A172 (cell line): ENCODE measurements at regions not wholly inside any gene's neighbourhood (a gene's known extent, or its start where the extent isn't known, plus 50 kb on each side); places are given as distances from the start of the nearest gene placed in this dataset.
A peak's percentile ranks its signal among the peaks of the same experiment; 100 is the strongest.

Experiments
- DNase-seq: peaks from one replicate; pipeline ENCODE4 v3.0.0-alpha.2; 2015; ENCODE audit warnings: low spot score

GRCh38 chr10:31583293-31583692 is 264.3 kb downstream of the ZEB1 start:
- DNase-seq, result no peak

- peak; percentile 65 for DNase-seq
These were observed 263.5 kb downstream of the ZEB1 start for GRCh38 chr10:31582365-31583052.

GRCh38 chr10:31581741-31582323 is 262.8 kb downstream of the ZEB1 start:
- no peak for DNase-seq

GRCh38 chr10:31580646-31581045 is 261.6 kb downstream of the ZEB1 start:
- no peak for DNase-seq
